ENCODE measurements at regions not wholly inside any gene's neighbourhood (a gene's known extent, or its start where the extent isn't known, plus 50 kb on each side); places are given as distances from the start of the nearest gene placed in this dataset.
"Not testable (repeated sequence)": the region's sequence is repeated elsewhere in the genome, so short reads cannot be mapped to it uniquely, and the experiment has no call there.

GRCh38 chr2:204140246-204140645, 203.7 kb downstream of the ICOS start:
- TF ChIP-seq, protein P1, sequence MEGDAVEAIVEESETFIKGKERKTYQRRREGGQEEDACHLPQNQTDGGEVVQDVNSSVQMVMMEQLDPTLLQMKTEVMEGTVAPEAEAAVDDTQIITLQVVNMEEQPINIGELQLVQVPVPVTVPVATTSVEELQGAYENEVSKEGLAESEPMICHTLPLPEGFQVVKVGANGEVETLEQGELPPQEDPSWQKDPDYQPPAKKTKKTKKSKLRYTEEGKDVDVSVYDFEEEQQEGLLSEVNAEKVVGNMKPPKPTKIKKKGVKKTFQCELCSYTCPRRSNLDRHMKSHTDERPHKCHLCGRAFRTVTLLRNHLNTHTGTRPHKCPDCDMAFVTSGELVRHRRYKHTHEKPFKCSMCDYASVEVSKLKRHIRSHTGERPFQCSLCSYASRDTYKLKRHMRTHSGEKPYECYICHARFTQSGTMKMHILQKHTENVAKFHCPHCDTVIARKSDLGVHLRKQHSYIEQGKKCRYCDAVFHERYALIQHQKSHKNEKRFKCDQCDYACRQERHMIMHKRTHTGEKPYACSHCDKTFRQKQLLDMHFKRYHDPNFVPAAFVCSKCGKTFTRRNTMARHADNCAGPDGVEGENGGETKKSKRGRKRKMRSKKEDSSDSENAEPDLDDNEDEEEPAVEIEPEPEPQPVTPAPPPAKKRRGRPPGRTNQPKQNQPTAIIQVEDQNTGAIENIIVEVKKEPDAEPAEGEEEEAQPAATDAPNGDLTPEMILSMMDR (IDR thresholded peaks at IDR 0.05; ENCODE audit: low read depth, low read length): no peak
- DNase-seq (ENCODE audit: extremely low read depth, low read depth): no peak

GRCh38 chr2:204143216-204144014, 206.9 kb downstream of the ICOS start:
- DNase-seq (ENCODE audit: extremely low read depth, low read depth): no peak
- TF ChIP-seq, protein P1 (IDR thresholded peaks at IDR 0.05; ENCODE audit: low read depth, low read length): no peak

GRCh38 chr2:204144492-204144891, 207.9 kb downstream of the ICOS start:
- TF ChIP-seq, protein P1 (IDR thresholded peaks at IDR 0.05; ENCODE audit: low read depth, low read length): no peak
- no peak for DNase-seq (ENCODE audit: extremely low read depth, low read depth)

DNA sequence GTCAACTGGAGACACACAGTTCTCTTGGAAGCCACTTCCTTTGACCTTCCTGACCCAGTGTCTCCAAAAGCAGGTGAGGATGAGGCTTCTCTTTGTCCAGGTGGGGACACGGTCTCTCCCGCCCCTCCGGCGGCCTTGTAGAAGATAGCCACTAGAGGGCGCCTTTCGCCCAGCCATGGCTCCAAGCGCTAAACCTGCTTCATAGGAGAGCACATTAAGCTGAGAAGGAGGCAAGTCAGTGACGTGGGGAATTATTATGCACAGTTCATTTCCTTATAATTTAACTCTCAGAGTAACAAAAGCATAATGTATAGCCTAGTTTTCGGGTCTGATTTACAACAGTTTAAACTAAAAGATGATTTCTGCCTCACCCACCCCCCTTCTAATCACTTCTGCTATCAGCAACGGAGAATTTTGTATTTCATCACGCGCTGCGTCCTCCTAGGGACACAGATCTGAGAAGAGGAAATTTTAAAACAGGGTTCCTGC, 208.7 kb downstream of the ICOS start:
- DNase-seq (ENCODE audit: extremely low read depth, low read depth): peak; percentile 37
- TF ChIP-seq, protein P1 (IDR thresholded peaks at IDR 0.05; ENCODE audit: low read depth, low read length): peak; percentile 98

GRCh38 chr2:204145791-204146190, 209.2 kb downstream of the ICOS start:
- TF ChIP-seq, protein P1 (IDR thresholded peaks at IDR 0.05; ENCODE audit: low read depth, low read length): no peak
- DNase-seq (ENCODE audit: extremely low read depth, low read depth): no peak

- not testable (repeated sequence) for DNase-seq (ENCODE audit: extremely low read depth, low read depth)
Measured at GRCh38 chr2:204147040-204147439, 210.5 kb downstream of the ICOS start.

DNA sequence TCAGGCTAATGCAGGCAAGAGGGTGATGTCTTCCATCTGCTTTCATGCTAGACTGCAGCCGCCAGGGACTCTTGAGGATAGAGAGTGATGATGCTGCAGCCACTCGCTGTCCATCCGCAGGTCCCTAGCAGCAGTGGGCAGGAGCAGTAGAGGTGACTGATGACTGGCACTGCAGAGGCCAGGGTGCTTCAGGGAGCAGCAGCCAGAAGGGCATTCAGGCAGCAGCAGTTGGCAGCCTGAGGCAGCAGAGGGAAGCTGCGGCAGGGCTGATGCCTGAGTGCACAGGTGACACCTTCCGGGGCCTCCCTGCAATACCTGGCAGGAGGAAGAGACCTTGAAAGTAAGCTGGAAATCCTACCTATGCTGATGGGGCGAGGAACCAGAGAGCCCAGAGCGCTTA, 214.2 kb downstream of the ICOS start:
- TF ChIP-seq, protein P1 (IDR thresholded peaks at IDR 0.05; ENCODE audit: low read depth, low read length): no peak
- no peak for DNase-seq (ENCODE audit: extremely low read depth, low read depth)

DNA sequence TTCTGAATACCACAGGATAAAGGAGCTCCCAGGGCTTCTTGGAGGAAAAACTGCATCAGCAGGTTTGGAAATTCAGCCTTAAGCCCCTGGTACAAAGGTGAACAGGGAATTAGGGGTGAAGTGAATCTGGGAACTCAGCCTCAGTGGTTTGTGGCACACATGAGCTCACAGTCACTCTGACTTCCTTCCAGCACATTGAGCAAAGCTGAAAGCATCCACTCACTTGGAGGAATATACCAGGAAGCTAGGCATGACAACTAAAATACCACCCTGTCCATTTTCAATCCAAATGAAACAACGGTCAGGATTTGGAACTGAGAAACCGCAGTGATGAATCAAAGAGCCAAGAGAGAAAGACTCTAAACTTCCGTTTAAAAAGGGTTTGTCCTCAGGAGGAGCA, 216.1 kb downstream of the ICOS start:
- TF ChIP-seq, protein P1 (IDR thresholded peaks at IDR 0.05; ENCODE audit: low read depth, low read length): no peak
- DNase-seq (ENCODE audit: extremely low read depth, low read depth): no peak

All from AG09319 (cell line).